ENCODE measurements at regions not wholly inside any gene's neighbourhood (a gene's known extent, or its start where the extent isn't known, plus 50 kb on each side); places are given as distances from the start of the nearest gene placed in this dataset.

GRCh38 chr12:107144441-107144840 lies 51.1 kb upstream of the CRY1 start:
- TF ChIP-seq, protein P1, sequence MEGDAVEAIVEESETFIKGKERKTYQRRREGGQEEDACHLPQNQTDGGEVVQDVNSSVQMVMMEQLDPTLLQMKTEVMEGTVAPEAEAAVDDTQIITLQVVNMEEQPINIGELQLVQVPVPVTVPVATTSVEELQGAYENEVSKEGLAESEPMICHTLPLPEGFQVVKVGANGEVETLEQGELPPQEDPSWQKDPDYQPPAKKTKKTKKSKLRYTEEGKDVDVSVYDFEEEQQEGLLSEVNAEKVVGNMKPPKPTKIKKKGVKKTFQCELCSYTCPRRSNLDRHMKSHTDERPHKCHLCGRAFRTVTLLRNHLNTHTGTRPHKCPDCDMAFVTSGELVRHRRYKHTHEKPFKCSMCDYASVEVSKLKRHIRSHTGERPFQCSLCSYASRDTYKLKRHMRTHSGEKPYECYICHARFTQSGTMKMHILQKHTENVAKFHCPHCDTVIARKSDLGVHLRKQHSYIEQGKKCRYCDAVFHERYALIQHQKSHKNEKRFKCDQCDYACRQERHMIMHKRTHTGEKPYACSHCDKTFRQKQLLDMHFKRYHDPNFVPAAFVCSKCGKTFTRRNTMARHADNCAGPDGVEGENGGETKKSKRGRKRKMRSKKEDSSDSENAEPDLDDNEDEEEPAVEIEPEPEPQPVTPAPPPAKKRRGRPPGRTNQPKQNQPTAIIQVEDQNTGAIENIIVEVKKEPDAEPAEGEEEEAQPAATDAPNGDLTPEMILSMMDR (IDR thresholded peaks at IDR 0.05): no peak
- DNase-seq (ENCODE audit: low spot score): no peak
- H3K27ac ChIP-seq: no peak overlapping the region
- H3K4me3 ChIP-seq: no peak overlapping the region

GRCh38 chr12:107144990-107145389 lies 51.6 kb upstream of the CRY1 start:
- TF ChIP-seq, protein P1 (IDR thresholded peaks at IDR 0.05): no peak
- Histone ChIP-seq H3K27ac (no peak overlapping the region), H3K4me3 (no peak overlapping the region)
- DNase-seq (ENCODE audit: low spot score): no peak

DNA sequence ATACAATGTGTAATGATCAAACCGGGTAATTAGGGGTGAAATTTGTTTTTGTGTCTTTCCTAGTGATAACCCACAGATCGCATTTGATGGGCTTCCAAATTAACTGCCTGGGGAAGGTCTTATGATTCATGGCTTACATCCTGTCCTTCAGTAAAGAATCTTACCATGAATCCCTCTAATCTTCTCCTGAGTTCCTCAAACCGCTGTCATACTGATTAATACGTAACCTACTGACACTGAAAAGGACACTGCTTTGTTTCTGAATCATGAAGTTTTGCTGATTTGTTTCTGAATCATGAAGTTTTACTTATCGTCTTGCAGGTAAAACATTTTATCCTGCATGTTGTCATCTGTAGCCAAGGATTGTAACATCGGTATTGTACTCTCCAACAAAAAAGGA lies 52.0 kb upstream of the CRY1 start:
- no peak for DNase-seq (ENCODE audit: low spot score)
- H3K4me3 ChIP-seq: no peak overlapping the region
- H3K27ac ChIP-seq: no peak overlapping the region
- TF ChIP-seq, protein P1 (IDR thresholded peaks at IDR 0.05): no peak

DNA sequence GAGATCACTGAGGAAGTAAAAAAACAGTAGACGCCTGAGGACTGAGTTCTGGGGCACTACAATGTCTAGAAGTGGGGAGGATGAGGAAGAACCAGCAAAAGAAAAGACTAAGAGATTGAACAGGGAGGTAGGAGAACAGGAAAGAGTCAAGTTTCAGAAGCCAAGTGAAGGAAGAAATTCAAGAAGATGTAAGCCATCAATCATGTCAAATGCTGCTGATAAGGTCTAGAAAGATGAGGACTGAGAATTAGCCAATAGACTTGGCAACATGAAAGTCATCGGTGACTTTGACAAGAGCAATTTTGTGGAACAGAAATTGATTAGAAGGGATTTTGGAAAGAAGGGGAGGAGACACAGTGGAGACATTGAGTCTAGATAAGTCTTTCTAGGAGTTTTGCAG lies 54.8 kb upstream of the CRY1 start:
- no peak for DNase-seq (ENCODE audit: low spot score)
- H3K27ac ChIP-seq: no peak overlapping the region
- TF ChIP-seq, protein P1 (IDR thresholded peaks at IDR 0.05): no peak
- H3K4me3 ChIP-seq: no peak overlapping the region

- DNase-seq (ENCODE audit: low spot score): no peak
- TF ChIP-seq, protein P1 (IDR thresholded peaks at IDR 0.05): no peak
- Histone ChIP-seq H3K27ac (no peak overlapping the region), H3K4me3 (no peak overlapping the region)
Measured at GRCh38 chr12:107152315-107152714, 59.0 kb upstream of the CRY1 start.

- H3K4me3 ChIP-seq: no peak overlapping the region
- TF ChIP-seq, protein P1 (IDR thresholded peaks at IDR 0.05): no peak
- H3K27ac ChIP-seq: no peak overlapping the region
- DNase-seq (ENCODE audit: low spot score): no peak
Measured at GRCh38 chr12:107159384-107159900, 66.1 kb upstream of the CRY1 start.

DNA sequence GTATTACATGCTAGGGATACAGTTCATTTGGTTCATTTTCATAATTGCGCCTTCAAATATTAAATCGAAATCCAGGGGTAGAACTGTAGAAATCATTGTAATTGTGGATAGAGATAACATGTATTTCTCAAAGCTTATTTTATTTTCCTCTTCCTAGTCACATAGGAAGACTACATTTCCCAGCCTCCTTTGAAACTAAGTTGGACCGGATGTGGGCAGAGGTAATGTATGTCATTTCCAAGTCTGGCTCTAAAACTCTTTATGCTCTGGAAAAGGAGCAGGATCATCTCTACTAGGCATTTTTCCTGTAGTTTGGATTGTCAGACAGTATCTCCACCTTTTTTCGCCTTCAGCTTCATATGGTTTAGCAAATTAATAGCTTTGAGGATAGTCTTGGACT lies 70.1 kb upstream of the CRY1 start:
- no peak overlapping the region for H3K4me3 ChIP-seq
- DNase-seq (ENCODE audit: low spot score): no peak
- TF ChIP-seq, protein P1 (IDR thresholded peaks at IDR 0.05): no peak

More for the DNA sequence above, 70.1 kb upstream of the CRY1 start:
- H3K27ac ChIP-seq: no peak overlapping the region
